Muscle of leg (tissue), 3 donors: ENCODE measurements at regions not wholly inside any gene's neighbourhood (a gene's known extent, or its start where the extent isn't known, plus 50 kb on each side); places are given as distances from the start of the nearest gene placed in this dataset.
"Not testable (repeated sequence)": the region's sequence is repeated elsewhere in the genome, so short reads cannot be mapped to it uniquely, and the experiment has no call there.

Experiments used
- DNase-seq: peaks from one replicate; pipeline ENCODE4 v3.0.0; 2013
- H3K27ac ChIP-seq: one replicate; pipeline ENCODE4 v1.5.1; 2013; ENCODE audit warnings: mild to moderate bottlenecking, low read length, control low read depth
- H3K27me3 ChIP-seq: one replicate; pipeline ENCODE4 v1.6.1; 2013; ENCODE audit warnings: low read length; ENCODE audit not compliant: control insufficient read depth, insufficient read depth
- H3K36me3 ChIP-seq: one replicate; pipeline ENCODE4 v1.6.1; 2013; ENCODE audit warnings: low read length; ENCODE audit not compliant: control insufficient read depth, insufficient read depth
- H3K4me1 ChIP-seq: one replicate; pipeline ENCODE4 v1.6.1; 2013; ENCODE audit warnings: low read length; ENCODE audit not compliant: control insufficient read depth, insufficient read depth
- H3K4me3 ChIP-seq: one replicate; pipeline ENCODE4 v1.5.1; 2013; ENCODE audit warnings: low read length, control low read depth
- H3K9me3 ChIP-seq: replicated peaks from 2 replicates; pipeline ENCODE4 v1.6.1; 2013; ENCODE audit warnings: low read depth, low read length; ENCODE audit not compliant: control insufficient read depth
- WGBS: methylation state at CpG from one replicate; pipeline ENCODE4 v1.1.5; 2013; ENCODE audit warnings: missing lambda C conversion rate; ENCODE audit not compliant: insufficient coverage; 5-methylcytosine and 5-hydroxymethylcytosine counted together

GRCh38 chr16:70048083-70048482 lies 66.0 kb upstream of the PDPR start:
- not testable (repeated sequence) for H3K4me3 ChIP-seq, H3K27me3 ChIP-seq, H3K36me3 ChIP-seq, H3K27ac ChIP-seq, H3K9me3 ChIP-seq, H3K4me1 ChIP-seq, DNase-seq
- 33% methylated on average over 1 of the region's 3 CpGs for WGBS

GRCh38 chr16:70058056-70058455 lies 56.1 kb upstream of the PDPR start:
- DNase-seq, H3K36me3 ChIP-seq, H3K9me3 ChIP-seq, H3K27ac ChIP-seq, H3K4me1 ChIP-seq, H3K27me3 ChIP-seq, H3K4me3 ChIP-seq: not testable (repeated sequence)
- no CpG with 5 or more reads among the region's 2 CpGs for WGBS

DNA sequence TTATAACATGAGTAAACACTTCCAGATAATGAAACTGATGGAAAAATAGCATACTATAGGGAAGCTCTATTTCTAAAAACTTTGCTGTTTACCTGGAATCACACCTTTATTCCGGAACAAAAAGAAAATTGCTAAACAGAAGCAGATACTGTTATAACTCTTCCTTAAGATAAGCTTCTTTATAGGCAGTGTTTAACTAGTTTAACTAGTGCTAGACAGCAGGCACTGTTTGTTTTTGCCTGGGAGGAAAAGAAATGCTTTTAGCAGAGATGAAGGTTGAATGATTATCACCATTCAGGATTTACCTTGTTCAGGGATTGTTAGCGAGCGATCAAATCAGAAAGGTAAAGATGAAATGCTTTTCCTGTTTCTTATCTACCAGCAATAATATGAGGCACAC lies 54.7 kb upstream of the PDPR start:
- H3K36me3 ChIP-seq, H3K4me3 ChIP-seq, H3K4me1 ChIP-seq, DNase-seq, H3K9me3 ChIP-seq, H3K27ac ChIP-seq, H3K27me3 ChIP-seq: not testable (repeated sequence)
- no CpG with 5 or more reads among the region's 3 CpGs for WGBS

DNA sequence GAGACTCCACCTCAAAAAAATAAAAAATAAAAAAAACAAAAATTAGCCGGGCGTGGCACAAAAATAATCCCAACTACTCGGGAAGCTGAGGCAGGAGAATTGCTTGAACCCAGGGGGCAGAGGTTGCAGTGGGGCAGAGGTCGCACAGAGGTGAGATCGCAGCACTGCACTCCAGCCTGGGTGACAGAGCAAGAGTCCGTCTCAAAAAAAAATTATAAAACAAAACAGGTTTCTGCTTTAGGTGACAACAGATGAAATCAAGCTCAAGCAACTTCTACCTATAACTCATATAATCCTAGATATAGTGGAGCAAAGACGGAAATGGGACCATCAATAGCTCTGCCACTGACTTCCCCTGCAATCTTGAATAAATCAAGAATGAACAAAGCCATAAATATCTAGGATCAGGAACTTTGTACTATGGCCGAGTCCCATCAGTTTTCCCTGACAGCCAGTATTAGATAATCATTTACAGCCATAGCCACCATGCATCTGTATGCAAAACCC lies 53.6 kb upstream of the PDPR start:
- DNase-seq, result not testable (repeated sequence)

GRCh38 chr16:70061671-70062218 lies 52.4 kb upstream of the PDPR start:
- not testable (repeated sequence) for H3K4me1 ChIP-seq, H3K4me3 ChIP-seq, H3K27ac ChIP-seq, H3K9me3 ChIP-seq, DNase-seq, H3K36me3 ChIP-seq, H3K27me3 ChIP-seq
- no CpG with 5 or more reads among the region's 7 CpGs for WGBS

More for the DNA sequence above, 53.6 kb upstream of the PDPR start:
- H3K4me3 ChIP-seq, H3K27me3 ChIP-seq, H3K36me3 ChIP-seq, H3K4me1 ChIP-seq, H3K9me3 ChIP-seq, H3K27ac ChIP-seq: not testable (repeated sequence)
- WGBS, result no CpG with 5 or more reads among the region's 8 CpGs

- H3K4me3 ChIP-seq, H3K36me3 ChIP-seq, H3K27ac ChIP-seq, H3K9me3 ChIP-seq, DNase-seq, H3K4me1 ChIP-seq, H3K27me3 ChIP-seq: not testable (repeated sequence)
- no CpG with 5 or more reads among the region's 3 CpGs for WGBS
Observed at GRCh38 chr16:70062947-70063346, 51.2 kb upstream of the PDPR start.
